NCI-H748 (cell line): ENCODE measurements at regions not wholly inside any gene's neighbourhood (a gene's known extent, or its start where the extent isn't known, plus 50 kb on each side); places are given as distances from the start of the nearest gene placed in this dataset.
"Not testable (repeated sequence)": the region's sequence is repeated elsewhere in the genome, so short reads cannot be mapped to it uniquely, and the experiment has no call there.

Experiments used
- DNase-seq: peaks from one replicate; lab custom pipeline; 2025; ENCODE audit not compliant: unreplicated experiment; lab: John Stamatoyannopoulos, UW

- DNase-seq, result no peak
These were observed 95.9 kb upstream of the PCSK1 start for GRCh38 chr5:96528826-96529474.

- no peak for DNase-seq
These were observed 96.5 kb upstream of the PCSK1 start for GRCh38 chr5:96529559-96529958.

DNA sequence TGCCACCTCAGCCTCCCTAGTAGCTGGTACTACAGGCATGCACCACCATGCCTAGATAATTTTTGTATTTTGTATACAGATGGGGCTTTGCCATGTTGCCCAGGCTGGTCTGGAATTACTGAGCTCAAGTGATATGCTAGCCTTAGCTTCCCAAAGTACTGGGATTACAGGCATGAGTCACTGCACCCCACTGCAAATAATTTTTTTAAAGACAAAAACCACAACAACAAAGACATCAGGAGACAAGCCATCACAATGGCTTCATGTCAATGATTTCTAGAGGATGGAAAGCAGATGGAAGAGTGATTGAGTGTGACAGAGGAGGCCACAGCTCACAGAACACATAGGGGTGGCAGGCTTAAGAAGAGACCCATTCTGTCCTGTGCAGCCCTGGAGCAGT lies 97.9 kb upstream of the PCSK1 start:
- DNase-seq, result no peak

GRCh38 chr5:96533371-96533770 lies 100.3 kb upstream of the PCSK1 start:
- no peak for DNase-seq

- peak; percentile 39 for DNase-seq
These were observed 104.3 kb upstream of the PCSK1 start for GRCh38 chr5:96537386-96537785.

DNA sequence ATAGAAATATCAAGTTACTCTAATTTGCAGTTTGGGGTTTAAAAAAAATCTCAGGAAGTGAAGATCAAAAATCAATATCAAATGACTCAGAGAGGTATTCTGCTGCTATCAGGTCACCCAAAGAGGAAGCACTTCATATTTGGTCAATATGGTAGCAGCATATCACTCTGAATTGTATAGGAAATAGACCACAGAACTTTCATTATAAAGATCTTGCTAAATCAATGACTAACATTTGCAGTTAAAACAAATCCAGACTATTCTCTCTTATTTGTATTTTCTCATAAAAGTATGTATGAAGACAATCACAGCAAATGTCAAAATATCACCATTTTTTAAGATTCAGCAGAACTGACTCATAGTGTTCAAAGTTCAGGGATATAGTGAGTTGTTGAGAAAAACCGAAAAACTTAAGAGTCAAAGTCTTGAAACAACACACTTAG lies 105.8 kb upstream of the PCSK1 start:
- DNase-seq, result no peak

- no peak for DNase-seq
These were observed 113.1 kb upstream of the PCSK1 start for GRCh38 chr5:96546120-96546519.

GRCh38 chr5:96547486-96547885 lies 114.4 kb upstream of the PCSK1 start:
- DNase-seq, result no peak

GRCh38 chr5:96548905-96549304 lies 113.3 kb upstream of the CAST start:
- DNase-seq, result no peak

DNA sequence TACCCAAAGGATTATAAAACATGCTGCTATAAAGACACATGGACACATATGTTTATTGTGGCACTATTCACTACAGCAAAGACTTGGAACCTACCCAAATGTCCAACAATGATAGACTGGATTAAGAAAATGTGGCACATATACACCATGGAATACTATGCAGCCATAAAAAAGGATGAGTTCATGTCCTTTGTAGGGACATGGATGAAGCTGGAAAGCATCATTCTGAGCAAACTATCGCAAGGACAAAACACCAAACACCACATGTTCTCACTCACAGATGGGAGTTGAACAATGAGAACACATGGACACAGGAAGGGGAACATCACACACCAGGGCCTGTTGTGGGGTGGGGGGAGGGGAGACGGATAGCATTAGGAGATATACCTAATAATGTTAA lies 101.3 kb upstream of the CAST start:
- DNase-seq, result not testable (repeated sequence)

DNA sequence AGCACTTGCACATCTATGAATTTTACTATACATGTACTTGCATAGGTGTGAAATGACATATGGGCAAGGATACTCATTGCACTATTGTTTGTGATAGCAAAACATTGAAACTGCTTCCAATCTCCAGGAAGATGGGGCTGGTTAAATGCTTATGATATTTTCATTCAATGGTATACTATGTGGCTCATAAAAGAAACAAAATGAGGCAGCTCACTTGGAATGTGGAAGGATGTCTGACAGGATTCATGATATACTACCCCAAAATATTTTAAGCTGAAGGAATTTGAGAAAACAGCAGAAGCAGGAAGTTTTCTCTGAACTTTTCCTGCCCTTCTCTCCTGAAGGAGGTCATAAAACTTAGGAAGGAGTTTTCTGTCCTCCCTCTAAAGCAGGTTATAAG lies 99.6 kb upstream of the CAST start:
- DNase-seq, result no peak

DNA sequence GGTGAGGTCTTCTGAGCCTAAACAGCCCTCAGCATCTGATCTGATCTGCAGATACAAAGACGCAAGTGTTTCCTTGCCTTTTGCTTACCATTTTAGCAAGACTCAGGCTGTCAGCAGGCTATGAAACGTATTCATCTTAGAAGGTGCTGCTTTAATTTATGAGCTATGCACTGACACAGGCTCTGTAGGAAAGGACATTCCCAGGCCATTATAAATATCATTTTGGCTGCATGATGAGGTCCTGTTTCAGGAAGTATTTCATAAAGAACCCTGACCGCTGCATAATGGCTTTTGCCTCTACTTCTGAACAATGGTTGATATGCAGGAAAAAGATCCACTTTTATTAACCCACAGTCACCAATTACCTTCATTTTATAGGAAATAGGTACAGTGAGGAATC lies 98.4 kb upstream of the CAST start:
- no peak for DNase-seq

DNA sequence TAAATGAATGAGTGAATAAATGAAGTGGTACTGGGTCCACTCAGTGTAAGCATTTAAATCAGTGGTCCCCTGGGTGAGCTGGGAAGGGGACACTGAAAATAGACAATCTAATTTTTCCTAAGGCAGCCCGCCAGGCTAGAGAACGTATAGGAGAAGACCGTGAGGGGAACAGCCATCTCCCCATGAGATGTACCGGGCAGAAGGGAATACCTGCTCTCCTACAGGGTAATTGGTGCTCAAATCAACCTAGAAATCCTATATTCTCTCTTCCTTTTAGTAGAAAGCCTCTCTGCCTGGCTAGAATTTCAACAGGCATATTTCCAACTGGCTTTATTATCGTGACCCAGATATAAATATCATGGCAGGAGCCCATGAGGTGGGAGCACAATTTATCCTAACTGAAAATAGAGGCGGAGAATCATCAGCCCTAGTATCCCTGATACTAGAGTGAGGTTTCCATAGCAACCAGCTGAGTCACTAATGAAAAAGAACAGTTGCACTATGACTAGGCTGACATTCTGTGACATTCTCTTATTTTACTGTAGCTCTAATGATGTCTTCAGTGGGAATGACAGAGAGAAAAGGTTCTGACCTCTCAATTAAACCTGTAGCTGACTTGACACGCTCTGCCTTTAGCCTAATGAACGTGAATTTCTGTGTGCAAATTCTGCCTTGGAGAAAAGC lies 96.5 kb upstream of the CAST start:
- peak; percentile 84 for DNase-seq

DNA sequence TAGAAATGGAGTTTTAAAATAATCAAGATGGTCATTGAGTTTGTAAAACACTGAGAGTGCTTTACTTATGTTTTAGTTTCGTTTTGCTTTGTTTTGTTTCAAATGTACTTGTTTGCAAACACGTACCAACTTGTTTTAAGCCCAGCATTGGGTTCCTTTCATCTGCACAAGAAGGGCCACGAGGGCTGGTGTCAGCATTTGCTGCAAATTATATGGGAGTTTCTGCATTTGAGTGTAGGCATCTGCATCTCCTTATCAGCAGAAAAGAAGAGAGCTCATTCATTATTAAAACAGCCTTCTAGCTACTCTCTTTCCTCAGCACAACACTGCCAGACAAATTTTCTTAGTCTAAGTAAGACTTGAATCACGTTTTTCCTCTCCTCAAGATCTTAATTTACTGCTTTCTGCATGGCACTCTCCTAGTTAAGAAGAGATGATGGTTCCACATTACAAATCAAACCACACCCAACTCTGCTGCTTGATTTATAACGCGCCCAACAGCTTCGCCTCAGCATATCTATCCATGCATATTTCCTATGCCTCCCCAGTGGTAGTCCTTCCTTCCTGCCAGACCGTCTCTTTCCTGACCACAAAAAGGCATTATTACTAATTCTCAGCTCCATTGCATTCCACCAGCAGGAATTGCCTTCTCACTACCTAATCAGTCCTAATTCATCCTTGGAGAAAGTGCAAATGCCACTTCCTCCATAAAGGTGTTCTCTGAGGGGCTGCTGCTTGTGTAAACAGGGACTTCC lies 95.2 kb upstream of the CAST start:
- no peak for DNase-seq

GRCh38 chr5:96569332-96569731 lies 92.8 kb upstream of the CAST start:
- DNase-seq, result no peak

DNA sequence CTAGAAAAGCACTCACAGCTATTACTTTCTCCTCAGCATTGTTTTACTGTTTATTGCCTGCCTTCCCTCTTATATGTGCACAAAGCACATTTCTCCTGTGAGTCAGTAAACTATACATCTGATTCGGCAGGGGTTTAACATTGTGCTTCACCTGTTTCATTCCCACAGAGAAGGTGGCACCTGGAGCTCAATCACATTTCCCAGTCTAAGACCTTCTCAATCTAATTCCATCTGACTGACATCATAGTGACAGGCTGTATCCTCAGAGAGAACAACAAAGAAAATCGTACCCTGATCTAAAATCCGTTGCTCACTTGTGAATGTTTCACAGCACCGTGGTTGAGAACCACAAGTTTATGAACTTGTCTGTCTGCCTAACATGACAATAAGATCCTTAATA lies 92.4 kb upstream of the CAST start:
- DNase-seq, result no peak

DNA sequence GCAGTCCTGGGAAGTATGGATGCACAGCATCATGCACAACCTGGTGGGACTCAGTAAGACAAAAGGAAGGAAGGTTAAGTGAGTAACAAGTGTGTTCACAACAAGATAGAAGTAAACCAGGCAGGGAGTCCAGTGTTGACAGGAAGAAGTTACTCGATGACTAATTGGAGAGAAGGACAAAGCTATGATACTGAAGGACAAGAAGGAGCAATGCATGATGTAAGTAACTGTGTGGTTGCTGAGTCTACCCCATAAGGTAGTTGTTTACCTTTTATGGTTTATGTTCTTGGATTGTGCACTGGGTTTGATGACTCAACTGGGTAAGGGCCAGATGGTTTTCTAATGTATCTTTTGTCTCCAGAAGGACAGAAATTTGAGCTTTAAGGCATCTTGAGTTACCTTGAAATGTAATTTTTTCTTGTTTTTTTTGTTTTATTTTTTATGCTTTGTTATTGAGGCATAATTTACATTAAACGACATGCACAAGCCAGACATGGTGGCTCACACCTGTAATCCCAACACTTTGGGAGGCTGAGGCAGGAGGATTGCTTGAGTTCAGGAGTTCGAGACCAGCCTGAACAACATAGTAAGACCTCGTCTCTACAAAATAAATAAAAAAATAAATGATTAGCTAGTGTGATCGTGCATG lies 89.2 kb upstream of the CAST start:
- DNase-seq, result no peak

GRCh38 chr5:96573513-96573894 lies 88.7 kb upstream of the CAST start:
- no peak for DNase-seq

DNA sequence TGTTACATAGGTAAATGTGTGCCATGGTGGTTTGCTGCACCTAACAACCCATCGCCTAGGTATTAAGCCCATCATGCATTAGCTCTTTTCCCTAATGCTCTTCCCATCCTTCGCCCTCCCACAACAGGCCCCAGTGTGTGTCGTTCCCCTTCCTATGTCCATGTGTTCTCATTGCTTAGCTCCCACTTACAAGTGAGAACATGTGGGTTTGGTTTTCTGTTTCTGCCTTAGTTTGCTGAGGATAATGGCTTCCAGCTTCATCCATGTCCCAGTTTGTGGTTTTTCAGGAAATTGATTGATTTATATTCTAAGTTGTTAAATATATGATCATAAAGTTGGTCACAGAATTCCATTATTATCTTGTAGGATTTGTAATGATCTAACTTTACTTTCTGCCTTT lies 85.3 kb upstream of the CAST start:
- no peak for DNase-seq

- no peak for DNase-seq
These were observed 84.3 kb upstream of the CAST start for GRCh38 chr5:96577909-96578308.

- DNase-seq, result no peak
These were observed 82.5 kb upstream of the CAST start for GRCh38 chr5:96579711-96580110.

DNA sequence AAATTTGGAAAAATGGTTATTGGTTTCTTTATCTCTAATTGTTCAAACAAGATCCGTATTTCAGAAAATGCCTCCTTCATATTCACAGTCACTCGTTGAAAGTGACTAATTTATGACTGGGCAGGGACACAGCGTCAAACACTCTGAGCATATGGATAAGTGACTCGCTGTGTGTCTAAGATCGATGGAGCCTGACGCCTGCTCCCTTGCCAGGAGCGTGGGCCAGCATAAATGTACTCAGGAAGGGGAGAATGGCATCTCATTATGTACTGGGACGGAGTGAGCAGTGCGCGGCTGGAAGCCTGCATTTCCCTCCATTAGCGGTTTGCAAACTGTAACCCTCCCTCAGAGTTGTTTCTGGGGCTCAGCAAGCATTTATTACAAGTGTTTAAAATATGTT lies 79.8 kb upstream of the CAST start:
- DNase-seq, result peak; percentile 85
